ENCODE measurements at regions not wholly inside any gene's neighbourhood (a gene's known extent, or its start where the extent isn't known, plus 50 kb on each side); places are given as distances from the start of the nearest gene placed in this dataset.
A peak's percentile ranks its signal among the peaks of the same experiment; 100 is the strongest.

- DNase-seq (peak in 4 of 5 donors; percentile 5 to 44 (median 22)), ATAC-seq (no peak)
- intact Hi-C loops (cut with DNase I), result loop anchor here in 6 of 10 donors (2.0 to 10.0 kb wide), 6 partner anchors 60 to 350 kb away; partner anchors contain the start of genes CAPN10 (in 1 of the 6), DUSP28 (in 1 of the 6) and RNPEPL1 (in 1 of the 6)
- no peaks in the 10 kb centered on the region for H3K36me3 ChIP-seq
- 82 to 86% (median 83%) methylated on average over 14 to 17 of the region's 17 CpGs for WGBS, 4 donors
- H3K4me1 ChIP-seq, result peaks cover 0 to 54% (median 22%) of the 10 kb centered on the region in 12 donors
- peaks cover 0 to under 1% (median 0%) of the 10 kb centered on the region in 12 donors for H3K9me3 ChIP-seq
- no peak for TF ChIP-seq CTCF (IDR thresholded peaks at IDR 0.05)
- H3K27me3 ChIP-seq, result no peaks in the 10 kb centered on the region
- no peak overlapping the region for H3K4me3 ChIP-seq
- peak overlapping the region in 4 of 12 donors; percentile 63 to 91 (median 84) for H3K27ac ChIP-seq
These were observed 94.8 kb upstream of the OTOS start for GRCh38 chr2:240235149-240235803.

- Histone ChIP-seq H3K36me3 (no peaks in the 10 kb centered on the region), H3K27ac (peak overlapping the region in 11 of 12 donors; percentile 37 to 93 (median 82)), H3K4me1 (peaks cover 0 to 54% (median 22%) of the 10 kb centered on the region in 12 donors), H3K9me3 (peaks cover 0 to 2% (median 0%) of the 10 kb centered on the region in 12 donors), H3K27me3 (no peaks in the 10 kb centered on the region), H3K4me3 (no peak overlapping the region)
- DNase-seq, result peak in 2 of 5 donors; percentile 15 to 19
- intact Hi-C loops (cut with DNase I), result loop anchor here in 6 of 10 donors (1.0 to 10.0 kb wide), 10 partner anchors 15 to 349 kb away; partner anchors contain the start of genes CAPN10 (in 1 of the 6), DUSP28 (in 1 of the 6) and RNPEPL1 (in 1 of the 6)
- WGBS, 4 donors, result 90 to 96% (median 91%) methylated on average over 8 of the region's 8 CpGs
- TF ChIP-seq POLR2A (IDR thresholded peaks at IDR 0.05), result no peak
- no peak for TF ChIP-seq CTCF (IDR thresholded peaks at IDR 0.05)
- ATAC-seq, result no peak
These were observed 95.4 kb upstream of the OTOS start for GRCh38 chr2:240235811-240236210.

GRCh38 chr2:240236217-240237111 lies 96.0 kb upstream of the OTOS start:
- ATAC-seq (peak; percentile 59 to 72 (median 66)), DNase-seq (peak; percentile 80 to 93 (median 85))
- H3K4me3 ChIP-seq, result no peak overlapping the region
- no peaks in the 10 kb centered on the region for H3K27me3 ChIP-seq
- no peaks in the 10 kb centered on the region for H3K36me3 ChIP-seq
- intact Hi-C loops (cut with DNase I), result loop anchor here in 6 of 10 donors (1.0 to 10.0 kb wide), 11 partner anchors 15 to 348 kb away; partner anchors contain the start of genes CAPN10 (in 1 of the 6), DUSP28 (in 1 of the 6) and RNPEPL1 (in 1 of the 6)
- peak overlapping the region; percentile 63 to 93 (median 82) for H3K27ac ChIP-seq
- TF ChIP-seq POLR2A (IDR thresholded peaks at IDR 0.05), result no peak
- H3K9me3 ChIP-seq, result peaks cover 0 to 3% (median 0%) of the 10 kb centered on the region in 12 donors
- WGBS, 4 donors, result 24 to 32% (median 31%) methylated on average over 10 to 12 of the region's 12 CpGs
- peaks cover 0 to 54% (median 22%) of the 10 kb centered on the region in 12 donors for H3K4me1 ChIP-seq

GRCh38 chr2:240237609-240238174 lies 97.2 kb upstream of the OTOS start:
- 17 to 21% (median 17%) methylated on average over 11 of the region's 11 CpGs for WGBS, 4 donors
- Histone ChIP-seq H3K27me3 (no peaks in the 10 kb centered on the region), H3K36me3 (no peaks in the 10 kb centered on the region), H3K4me3 (no peak overlapping the region), H3K27ac (peak overlapping the region in 11 of 12 donors; percentile 63 to 93 (median 83)), H3K9me3 (peaks cover 0 to 3% (median 0%) of the 10 kb centered on the region in 12 donors), H3K4me1 (peaks cover 0 to 51% (median 22%) of the 10 kb centered on the region in 12 donors)
- no peak for TF ChIP-seq CTCF (IDR thresholded peaks at IDR 0.05)
- TF ChIP-seq POLR2A (IDR thresholded peaks at IDR 0.05), result no peak
- intact Hi-C loops (cut with DNase I), result loop anchor here in 6 of 10 donors (1.0 to 10.0 kb wide), 10 partner anchors 14 to 347 kb away; partner anchors contain the start of genes CAPN10 (in 1 of the 6), DUSP28 (in 1 of the 6) and RNPEPL1 (in 1 of the 6)
- DNase-seq (peak in 4 of 5 donors; percentile 53 to 66 (median 59)), ATAC-seq (peak in 3 of 4 donors; percentile 1 to 15 (median 8))

All from heart left ventricle (tissue), 16 donors.